Caco-2 (cell line): ENCODE measurements at regions not wholly inside any gene's neighbourhood (a gene's known extent, or its start where the extent isn't known, plus 50 kb on each side); places are given as distances from the start of the nearest gene placed in this dataset.

Experiments
- BruUV-seq: library from RNA; stranded (reverse); fragments of 400-500 nt; replicated peaks from 2 replicates; lab custom pipeline; 2021; lab: Mats Ljungman, UMichigan
- CTCF ChIA-PET: fragments of 300-600 bp; sonication (Branson Sonifier 250); formaldehyde crosslinking; loops from one replicate; lab custom pipeline; 2022; ENCODE audit warnings: antibody characterized with exemption; lab: Charles Lee
- POLR2A ChIA-PET: fragments of 300-600 bp; sonication (Branson Sonifier 250); formaldehyde crosslinking; loops from one replicate; lab custom pipeline; 2022; ENCODE audit warnings: antibody characterized with exemption; lab: Charles Lee
- DNase-seq, 2 experiments: peaks; one replicate each; pipeline versions ENCODE4 v3.0.0 to v3.0.0-alpha.2; 2020 to 2022
- H3K27me3 ChIP-seq: replicated peaks from 2 replicates; pipeline ENCODE4 v1.6.0; 2011; ENCODE audit warnings: low read length; ENCODE audit not compliant: control insufficient read depth, insufficient read depth
- H3K36me3 ChIP-seq: 2 replicates; pipeline ENCODE4 v1.5.1; 2011; ENCODE audit warnings: low read length; ENCODE audit not compliant: control insufficient read depth, insufficient read depth
- H3K4me1 ChIP-seq: fragments of 250-450 bp; sonication (Bioruptor Pico); 2 replicates; pipeline ENCODE4 v1.5.1; 2020; ENCODE audit warnings: mild to moderate bottlenecking
- H3K4me3 ChIP-seq: 2 replicates; pipeline ENCODE4 v1.5.1; 2011; ENCODE audit warnings: low read depth, mild to moderate bottlenecking, control low read depth, low read length
- H3K9me3 ChIP-seq: fragments of 250-450 bp; sonication (Bioruptor Pico); 2 replicates; pipeline ENCODE4 v1.5.1; 2020; ENCODE audit warnings: mild to moderate bottlenecking, moderate library complexity
- H3K27ac Mint-ChIP-seq: one replicate; pipeline ENCODE4 v1.8.0; 2022; ENCODE audit warnings: mixed read lengths; ENCODE audit not compliant: unreplicated experiment
- H3K27me3 Mint-ChIP-seq: one replicate; pipeline ENCODE4 v1.8.0; 2022; ENCODE audit warnings: mixed read lengths; ENCODE audit not compliant: insufficient read depth, unreplicated experiment
- H3K36me3 Mint-ChIP-seq: one replicate; pipeline ENCODE4 v1.8.0; 2022; ENCODE audit warnings: mild to moderate bottlenecking, mixed read lengths; ENCODE audit not compliant: insufficient read depth, unreplicated experiment
- H3K4me1 Mint-ChIP-seq: one replicate; pipeline ENCODE4 v1.8.0; 2022; ENCODE audit warnings: low read depth, mixed read lengths; ENCODE audit not compliant: unreplicated experiment
- H3K4me3 Mint-ChIP-seq: one replicate; pipeline ENCODE4 v1.8.0; 2022; ENCODE audit warnings: mild to moderate bottlenecking, moderate library complexity, mixed read lengths; ENCODE audit not compliant: unreplicated experiment
- H3K9me3 Mint-ChIP-seq: one replicate; pipeline ENCODE4 v1.8.0; 2022; ENCODE audit warnings: mixed read lengths; ENCODE audit not compliant: unreplicated experiment
- CTCF ChIP-seq, 2 experiments: fragments of 200-600 bp in 1 of 2; IDR thresholded peaks; 1 replicate in 1 of 2; 2 replicates in 1 of 2; pipeline versions ENCODE4 v1.5.1 to v1.8.0; 2011 to 2022; ENCODE audit warnings: antibody characterized with exemption in 1 of 2, control low read depth in 1 of 2, inconsistent platforms in 1 of 2, low read depth in 1 of 2, low read length in 1 of 2, mild to moderate bottlenecking in 1 of 2, moderate library complexity in 1 of 2; ENCODE audit not compliant: insufficient read depth in 1 of 2, severe bottlenecking in 1 of 2, unreplicated experiment in 1 of 2
- intact Hi-C: fragments of 100-400 bp; cut with micrococcal nuclease; formaldehyde crosslinking; loops from one replicate; pipeline ENCODE4 v1.10.0; 2022; ENCODE audit not compliant: unreplicated experiment

GRCh38 chr22:27561286-27561904 is 240.2 kb downstream of the MN1 start:
- TF ChIP-seq CTCF (IDR thresholded peaks at IDR 0.05; ENCODE audit: insufficient read depth in 1 of 2, low read depth in 1 of 2, low read length in 1 of 2, severe bottlenecking in 1 of 2, unreplicated experiment in 1 of 2): no peak
- H3K36me3 Mint-ChIP-seq: no peaks in the 10 kb centered on the region
- H3K27ac Mint-ChIP-seq: no peak overlapping the region
- no peaks in the 10 kb centered on the region; the same call in 1 of the 2 replicates for H3K27me3 ChIP-seq
- no peaks in the 10 kb centered on the region for H3K4me1 ChIP-seq
- no peaks in the 10 kb centered on the region for H3K9me3 Mint-ChIP-seq
- intact Hi-C loops: no loop called here
- ChIA-PET POLR2A (no interaction called here), CTCF (no interaction called here)
- no TSS peak for BruUV-seq
- no peak overlapping the region for H3K4me3 ChIP-seq
- no peaks in the 10 kb centered on the region for H3K4me1 Mint-ChIP-seq
- no peaks in the 10 kb centered on the region for H3K36me3 ChIP-seq
- no peak for DNase-seq
- no peaks in the 10 kb centered on the region for H3K9me3 ChIP-seq
- no peak overlapping the region for H3K4me3 Mint-ChIP-seq
- peaks cover 8% of the 10 kb centered on the region for H3K27me3 Mint-ChIP-seq

- CTCF ChIA-PET: no interaction called here
- Mint-ChIP-seq H3K4me3 (no peak overlapping the region), H3K9me3 (no peaks in the 10 kb centered on the region), H3K36me3 (no peaks in the 10 kb centered on the region), H3K27me3 (peaks cover 16% of the 10 kb centered on the region), H3K27ac (no peak overlapping the region), H3K4me1 (no peaks in the 10 kb centered on the region)
- Histone ChIP-seq H3K27me3 (no peaks in the 10 kb centered on the region; the same call in 1 of the 2 replicates), H3K36me3 (no peaks in the 10 kb centered on the region), H3K4me1 (no peaks in the 10 kb centered on the region), H3K4me3 (no peak overlapping the region), H3K9me3 (no peaks in the 10 kb centered on the region)
- BruUV-seq: no TSS peak
- POLR2A ChIA-PET: no interaction called here
- no peak for TF ChIP-seq CTCF (IDR thresholded peaks at IDR 0.05; ENCODE audit: insufficient read depth in 1 of 2, low read depth in 1 of 2, low read length in 1 of 2, severe bottlenecking in 1 of 2, unreplicated experiment in 1 of 2)
- DNase-seq: no peak
- intact Hi-C loops: no loop called here
Observed at GRCh38 chr22:27564806-27565205, 236.8 kb downstream of the MN1 start.

GRCh38 chr22:27566602-27567001 is 235.0 kb downstream of the MN1 start:
- POLR2A ChIA-PET: no interaction called here

More at GRCh38 chr22:27566602-27567001, 235.0 kb downstream of the MN1 start:
- H3K9me3 Mint-ChIP-seq: no peaks in the 10 kb centered on the region
- Histone ChIP-seq H3K9me3 (no peaks in the 10 kb centered on the region), H3K27me3 (no peaks in the 10 kb centered on the region; the same call in 1 of the 2 replicates), H3K4me1 (no peaks in the 10 kb centered on the region), H3K36me3 (no peaks in the 10 kb centered on the region), H3K4me3 (no peak overlapping the region)
- H3K4me3 Mint-ChIP-seq: no peak overlapping the region
- CTCF ChIA-PET: no interaction called here
- no peak overlapping the region for H3K27ac Mint-ChIP-seq
- no peaks in the 10 kb centered on the region for H3K4me1 Mint-ChIP-seq
- no TSS peak for BruUV-seq
- DNase-seq: no peak
- no peak for TF ChIP-seq CTCF (IDR thresholded peaks at IDR 0.05; ENCODE audit: insufficient read depth in 1 of 2, low read depth in 1 of 2, low read length in 1 of 2, severe bottlenecking in 1 of 2, unreplicated experiment in 1 of 2)
- intact Hi-C loops: no loop called here
- no peaks in the 10 kb centered on the region for H3K36me3 Mint-ChIP-seq
- peaks cover 20% of the 10 kb centered on the region for H3K27me3 Mint-ChIP-seq
